Activated T-cell treated with anti-CD3 and anti-CD28 coated beads, Interleukin-2, amount 50 U/mL, for 72 hours (primary cell): ENCODE measurements at regions not wholly inside any gene's neighbourhood (a gene's known extent, or its start where the extent isn't known, plus 50 kb on each side); places are given as distances from the start of the nearest gene placed in this dataset.

Experiments
- ATAC-seq, 2 donors: fragments of 150-1000 bp; cut with Tn5 transposase; replicated peaks in 1 of 2; 2 replicates each; pipeline ENCODE4 v1.10.0; 2021; ENCODE audit warnings: moderate library complexity in 2 of 2, mild to moderate bottlenecking in 1 of 2
- DNase-seq, 2 donors: peaks; one replicate each; pipeline ENCODE4 v3.0.0; 2021 to 2022; ENCODE audit warnings: mixed read lengths in 1 of 2
- H3K27ac Mint-ChIP-seq: one replicate; pipeline ENCODE4 v1.8.0; 2022; ENCODE audit warnings: mild to moderate bottlenecking, moderate library complexity, mixed read lengths
- H3K27me3 Mint-ChIP-seq: one replicate; pipeline ENCODE4 v1.8.0; 2022; ENCODE audit warnings: low read depth, mixed read lengths
- H3K36me3 Mint-ChIP-seq, 2 donors: one replicate each; pipeline ENCODE4 v1.8.0; 2022; ENCODE audit warnings: mixed read lengths in 2 of 2, mild to moderate bottlenecking in 1 of 2; ENCODE audit not compliant: insufficient read depth in 2 of 2
- H3K4me1 Mint-ChIP-seq: one replicate; pipeline ENCODE4 v1.8.0; 2022; ENCODE audit warnings: low read depth, mixed read lengths
- H3K4me3 Mint-ChIP-seq, 2 donors: one replicate each; pipeline ENCODE4 v1.8.0; 2022; ENCODE audit warnings: mild to moderate bottlenecking in 2 of 2, mixed read lengths in 2 of 2, moderate library complexity in 2 of 2
- H3K9me3 Mint-ChIP-seq, 2 donors: one replicate each; pipeline ENCODE4 v1.8.0; 2022; ENCODE audit warnings: mixed read lengths in 2 of 2

GRCh38 chr19:30648866-30649862, 277.0 kb downstream of the ZNF536 start:
- DNase-seq (no peak), ATAC-seq (no peak)
- H3K27ac Mint-ChIP-seq, result no peak overlapping the region
- no peaks in the 10 kb centered on the region for H3K4me1 Mint-ChIP-seq
- no peaks in the 10 kb centered on the region for H3K9me3 Mint-ChIP-seq
- no peaks in the 10 kb centered on the region for H3K36me3 Mint-ChIP-seq
- H3K27me3 Mint-ChIP-seq, result peaks cover 26% of the 10 kb centered on the region
- no peak overlapping the region for H3K4me3 Mint-ChIP-seq

DNA sequence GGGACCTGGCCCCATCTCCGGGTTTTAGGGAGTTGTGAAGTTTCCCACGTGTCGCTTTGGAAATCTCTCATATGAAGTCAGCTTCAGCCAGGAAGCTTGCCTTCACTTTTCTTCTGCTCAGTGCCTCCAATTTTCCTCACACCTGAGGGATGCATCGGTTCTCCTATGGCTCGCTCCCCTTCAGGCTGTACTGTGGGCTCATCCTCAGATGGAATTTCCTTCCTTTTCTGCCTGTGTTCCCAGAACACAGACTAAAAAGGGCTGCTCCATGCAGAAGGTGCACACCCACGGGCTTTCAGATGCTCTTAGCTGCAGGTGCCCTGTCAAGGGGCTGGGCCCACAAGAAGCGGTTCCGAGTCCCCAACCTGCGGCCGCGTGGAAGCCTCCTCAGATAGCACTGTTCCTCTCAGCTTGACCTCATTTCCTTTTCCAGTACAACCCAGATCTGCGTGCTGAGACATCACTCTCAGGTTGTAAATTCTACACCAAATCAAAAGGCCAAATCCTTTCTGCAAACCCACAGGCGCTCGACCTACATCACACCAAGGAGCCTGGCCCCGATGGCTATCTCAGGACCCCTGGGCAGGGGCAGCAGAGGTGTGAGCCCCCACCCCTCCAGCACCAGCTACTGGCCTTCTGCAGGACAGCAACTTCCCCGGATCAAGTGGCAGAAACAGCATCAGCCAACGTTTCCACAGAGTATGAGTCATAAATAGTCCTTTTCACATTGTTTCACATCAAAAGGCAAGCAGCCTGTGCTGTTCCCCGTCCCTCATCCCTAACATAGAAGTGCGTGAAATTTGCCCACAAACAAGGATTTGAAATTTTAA, 275.9 kb downstream of the ZNF536 start:
- no peak overlapping the region for H3K4me3 Mint-ChIP-seq
- ATAC-seq (no peak), DNase-seq (no peak)
- H3K4me1 Mint-ChIP-seq, result no peaks in the 10 kb centered on the region
- H3K27me3 Mint-ChIP-seq, result peaks cover 26% of the 10 kb centered on the region
- H3K9me3 Mint-ChIP-seq, result no peaks in the 10 kb centered on the region
- no peaks in the 10 kb centered on the region for H3K36me3 Mint-ChIP-seq
- no peak overlapping the region for H3K27ac Mint-ChIP-seq

DNA sequence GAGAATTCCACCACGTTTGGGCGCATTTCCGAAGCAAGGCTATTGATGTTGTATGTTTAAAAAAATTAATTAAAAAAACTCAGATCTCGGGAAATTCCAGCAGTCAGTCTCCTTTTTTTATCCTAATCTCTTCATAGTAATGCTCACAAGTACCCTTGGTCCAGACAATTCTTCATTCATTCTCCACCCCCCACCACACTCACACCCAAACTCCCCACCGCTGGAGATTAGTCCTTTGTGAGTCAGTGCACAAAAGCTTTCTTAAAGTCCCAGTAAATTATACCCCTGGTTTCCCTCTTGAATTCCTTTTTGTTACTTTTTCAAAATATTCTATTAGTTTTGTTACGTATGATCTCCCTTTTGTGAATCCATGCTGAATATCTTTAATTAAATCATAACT, 274.6 kb downstream of the ZNF536 start:
- DNase-seq (no peak), ATAC-seq (no peak)
- H3K4me1 Mint-ChIP-seq, result no peaks in the 10 kb centered on the region
- peaks cover 26% of the 10 kb centered on the region for H3K27me3 Mint-ChIP-seq
- H3K9me3 Mint-ChIP-seq, result no peaks in the 10 kb centered on the region
- H3K4me3 Mint-ChIP-seq, result no peak overlapping the region
- no peaks in the 10 kb centered on the region for H3K36me3 Mint-ChIP-seq
- H3K27ac Mint-ChIP-seq, result no peak overlapping the region

DNA sequence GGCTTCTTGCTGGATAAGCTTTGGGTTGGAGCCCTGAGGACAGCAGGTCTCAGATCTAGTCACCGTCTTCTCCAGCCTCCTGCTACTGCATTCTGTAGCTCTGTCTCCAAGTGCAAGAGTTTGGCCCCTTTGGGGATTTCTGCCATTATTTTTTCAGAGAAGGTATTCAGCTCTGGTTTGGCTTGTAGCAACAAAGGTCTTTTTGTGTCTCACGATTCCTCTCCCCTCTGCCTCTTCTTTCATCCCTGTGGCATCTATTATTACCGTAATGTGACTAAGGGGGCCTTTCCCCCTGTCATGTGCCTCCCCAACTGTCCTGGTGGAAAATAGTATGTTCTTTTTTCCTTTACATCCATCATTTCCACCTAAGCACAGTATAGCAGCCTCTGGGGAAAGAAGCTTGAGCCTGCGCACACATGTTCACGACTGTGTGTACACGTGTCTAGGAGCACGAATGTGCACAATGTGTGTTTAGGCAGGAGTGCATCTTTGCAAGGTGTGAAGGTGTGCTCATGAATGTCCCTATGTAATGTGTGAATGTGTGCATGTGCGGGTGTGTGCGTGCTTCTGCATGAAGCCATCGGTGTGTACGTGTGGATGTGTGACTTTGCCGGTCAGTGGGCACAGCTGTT, 273.9 kb downstream of the ZNF536 start:
- Mint-ChIP-seq H3K9me3 (no peaks in the 10 kb centered on the region), H3K27me3 (peaks cover 26% of the 10 kb centered on the region), H3K4me1 (no peaks in the 10 kb centered on the region), H3K27ac (no peak overlapping the region), H3K36me3 (no peaks in the 10 kb centered on the region), H3K4me3 (no peak overlapping the region)
- ATAC-seq (no peak), DNase-seq (no peak)

DNA sequence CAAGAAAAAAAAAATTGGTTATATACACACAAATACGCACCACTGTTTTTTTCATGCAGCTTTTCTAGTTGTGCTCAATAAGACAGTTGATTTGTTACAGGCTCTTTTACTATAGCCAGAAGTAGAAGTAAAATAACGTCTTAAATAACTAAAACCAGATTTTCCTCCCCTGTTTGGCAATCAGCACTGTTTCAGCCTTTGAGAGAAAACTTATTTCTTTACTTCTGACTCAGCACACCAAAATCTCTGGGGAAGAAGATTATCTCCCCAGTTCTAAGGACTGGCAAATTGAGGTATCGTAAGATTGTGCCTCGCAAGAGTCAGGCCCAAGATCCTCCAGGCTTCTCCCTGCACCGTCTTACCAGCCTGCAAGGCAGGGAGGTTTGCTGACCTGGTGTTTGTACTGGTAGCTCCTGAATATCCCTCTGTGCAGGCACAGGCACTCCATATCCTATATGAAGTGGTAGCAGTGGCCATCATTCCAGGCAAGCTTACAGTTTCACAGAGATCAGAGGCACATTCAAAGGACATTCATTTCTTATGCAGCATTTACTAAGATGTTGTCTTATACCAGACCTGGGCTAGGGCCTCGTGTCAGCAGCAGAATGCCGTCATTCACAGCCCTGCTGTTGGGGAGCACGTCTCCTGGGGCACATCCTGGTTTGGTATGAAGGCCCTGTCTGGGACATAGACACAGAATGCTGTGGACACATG, 268.2 kb downstream of the ZNF536 start:
- Mint-ChIP-seq H3K9me3 (peaks cover 0 to 2% of the 10 kb centered on the region in 2 donors), H3K27me3 (no peaks in the 10 kb centered on the region), H3K4me1 (no peaks in the 10 kb centered on the region), H3K4me3 (no peak overlapping the region), H3K27ac (no peak overlapping the region), H3K36me3 (no peaks in the 10 kb centered on the region)
- no peak for DNase-seq
- ATAC-seq, result no peak

DNA sequence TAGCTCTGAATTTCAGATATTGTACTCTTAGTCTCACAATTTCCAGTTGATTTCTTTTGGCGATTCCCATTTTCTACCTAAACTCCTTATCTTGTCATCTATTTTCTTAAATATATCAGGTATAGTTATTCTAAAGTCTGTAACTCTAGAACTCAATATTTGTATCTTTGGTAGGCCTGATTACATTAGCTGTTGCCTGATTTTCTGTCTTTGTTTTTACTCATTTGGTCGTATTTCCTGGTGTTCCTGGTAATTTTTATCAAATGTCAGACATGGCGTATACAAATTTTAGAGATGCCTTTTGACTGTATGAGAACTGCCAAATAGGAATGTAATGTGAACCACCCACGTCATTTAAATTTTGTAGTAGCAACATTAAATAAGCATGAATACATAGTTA, 266.7 kb downstream of the ZNF536 start:
- H3K27me3 Mint-ChIP-seq, result no peaks in the 10 kb centered on the region
- H3K9me3 Mint-ChIP-seq, result peaks cover 0 to 2% of the 10 kb centered on the region in 2 donors
- no peaks in the 10 kb centered on the region for H3K4me1 Mint-ChIP-seq
- H3K27ac Mint-ChIP-seq, result no peak overlapping the region
- no peak for ATAC-seq
- no peak for DNase-seq
- H3K4me3 Mint-ChIP-seq, result no peak overlapping the region
- H3K36me3 Mint-ChIP-seq, result no peaks in the 10 kb centered on the region

DNA sequence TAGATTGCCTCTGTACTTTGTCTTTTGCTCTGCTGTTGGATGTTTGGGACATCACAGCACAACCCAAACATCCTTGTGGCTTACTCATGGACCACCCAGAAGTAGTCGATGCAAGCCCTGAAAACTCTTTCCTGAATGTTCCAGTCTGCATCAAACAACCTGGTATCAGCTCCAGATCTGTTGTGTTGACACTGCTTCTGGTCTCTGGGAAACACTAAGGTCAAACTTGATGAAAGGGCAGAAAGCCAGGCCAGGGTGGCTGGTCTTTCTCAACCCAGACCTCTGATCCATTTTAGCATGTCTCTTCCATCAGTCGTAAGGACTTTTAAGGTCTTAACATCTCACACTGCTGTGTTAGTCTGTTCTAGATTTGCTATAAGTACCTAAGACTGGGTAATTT, 265.7 kb downstream of the ZNF536 start:
- Mint-ChIP-seq H3K4me3 (no peak overlapping the region), H3K27me3 (no peaks in the 10 kb centered on the region), H3K4me1 (no peaks in the 10 kb centered on the region), H3K9me3 (peaks cover 0 to 2% of the 10 kb centered on the region in 2 donors), H3K27ac (no peak overlapping the region), H3K36me3 (no peaks in the 10 kb centered on the region)
- no peak for ATAC-seq
- no peak for DNase-seq

DNA sequence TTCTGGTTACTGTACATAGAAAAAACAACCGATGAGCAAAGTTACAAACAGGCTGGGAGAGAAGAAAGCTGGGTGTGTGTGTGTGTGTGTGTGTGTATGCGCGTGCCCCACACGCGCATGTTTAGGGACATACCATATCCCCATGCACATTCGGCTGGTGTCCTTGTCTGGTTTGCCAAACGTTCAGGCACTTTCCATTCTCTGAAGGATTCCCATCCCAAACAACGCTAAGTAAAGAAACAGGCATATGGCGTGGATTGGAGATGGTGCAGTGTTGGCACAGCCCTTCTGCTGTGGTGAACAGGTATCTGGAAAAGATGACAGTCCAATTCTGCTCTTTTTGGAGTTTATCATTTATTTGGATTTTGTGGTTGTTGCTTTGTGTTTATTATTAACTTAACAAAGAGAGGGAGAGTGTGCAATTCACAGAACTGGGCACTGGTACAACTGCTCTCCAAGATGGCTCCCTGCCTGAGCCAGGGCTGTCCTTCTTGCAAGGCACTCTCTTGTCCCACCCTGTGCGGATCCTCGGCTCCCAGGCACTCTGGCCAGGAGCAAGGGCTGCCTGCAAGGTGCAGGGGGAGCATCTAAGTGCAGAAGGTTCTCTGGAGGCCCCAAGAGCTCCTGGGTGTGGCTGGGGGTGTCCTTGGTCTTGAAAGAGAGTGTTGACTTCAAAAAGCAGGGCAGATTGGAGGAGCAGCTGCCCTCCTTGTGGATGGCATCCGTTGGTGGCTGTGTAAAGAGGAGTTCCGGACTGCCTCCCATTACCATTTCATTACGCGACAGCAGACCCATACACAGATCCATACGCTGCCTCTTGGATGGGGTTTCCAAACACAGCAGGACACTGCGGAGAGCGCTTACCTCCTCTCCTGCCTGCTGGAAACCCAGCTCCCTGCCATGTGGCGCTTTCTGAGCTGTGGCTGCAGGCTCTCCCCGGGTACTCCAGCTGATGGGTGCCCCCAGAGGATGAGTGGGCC, 263.1 kb downstream of the ZNF536 start:
- H3K4me1 Mint-ChIP-seq, result no peaks in the 10 kb centered on the region
- H3K9me3 Mint-ChIP-seq, result peaks cover 0 to 2% of the 10 kb centered on the region in 2 donors
- no peak overlapping the region for H3K4me3 Mint-ChIP-seq
- no peaks in the 10 kb centered on the region for H3K36me3 Mint-ChIP-seq
- no peaks in the 10 kb centered on the region for H3K27me3 Mint-ChIP-seq
- DNase-seq, result no peak
- ATAC-seq, result no peak
- H3K27ac Mint-ChIP-seq, result no peak overlapping the region

DNA sequence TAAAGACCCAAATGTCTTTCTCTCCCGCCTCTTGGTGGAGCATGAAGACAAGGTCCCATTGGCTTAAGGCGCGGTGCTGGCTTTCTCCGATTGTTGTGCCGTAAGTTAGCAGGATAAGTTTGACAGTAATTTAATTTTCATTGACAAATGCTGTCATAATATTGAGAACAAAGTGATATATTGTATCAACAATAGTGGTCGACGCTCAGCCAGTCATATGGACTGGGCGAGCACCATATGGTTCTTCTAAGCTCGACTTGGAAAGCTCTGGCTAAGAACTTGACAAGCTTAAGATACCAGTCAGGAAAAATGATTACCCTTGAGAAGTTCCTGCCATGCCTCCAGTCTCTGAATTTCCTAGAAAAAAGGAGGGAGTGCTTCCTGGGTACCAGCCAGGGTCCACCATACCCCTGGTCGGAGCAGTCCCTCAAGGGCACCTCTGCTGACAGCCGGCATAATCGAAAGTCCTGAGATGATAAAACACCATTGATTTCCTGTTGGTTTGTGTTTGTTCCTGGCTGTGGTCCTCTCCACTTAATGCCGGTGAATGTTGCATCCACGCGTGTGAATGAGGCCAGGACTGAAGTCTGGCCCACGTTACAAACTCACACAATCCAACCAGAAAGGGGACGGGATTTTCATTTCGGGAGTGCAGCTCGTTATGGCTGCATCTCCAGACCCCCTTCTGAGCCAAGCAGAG, 262.1 kb downstream of the ZNF536 start:
- Mint-ChIP-seq H3K4me1 (no peaks in the 10 kb centered on the region), H3K4me3 (no peak overlapping the region), H3K36me3 (no peaks in the 10 kb centered on the region), H3K9me3 (peaks cover 0 to 2% of the 10 kb centered on the region in 2 donors), H3K27me3 (no peaks in the 10 kb centered on the region), H3K27ac (no peak overlapping the region)
- DNase-seq (no peak), ATAC-seq (no peak)

GRCh38 chr19:30631033-30631370, 258.8 kb downstream of the ZNF536 start:
- DNase-seq (no peak), ATAC-seq (no peak)
- H3K27me3 Mint-ChIP-seq, result no peaks in the 10 kb centered on the region
- H3K4me3 Mint-ChIP-seq, result no peak overlapping the region
- H3K27ac Mint-ChIP-seq, result no peak overlapping the region
- H3K9me3 Mint-ChIP-seq, result no peaks in the 10 kb centered on the region
- H3K36me3 Mint-ChIP-seq, result no peaks in the 10 kb centered on the region
- no peaks in the 10 kb centered on the region for H3K4me1 Mint-ChIP-seq

DNA sequence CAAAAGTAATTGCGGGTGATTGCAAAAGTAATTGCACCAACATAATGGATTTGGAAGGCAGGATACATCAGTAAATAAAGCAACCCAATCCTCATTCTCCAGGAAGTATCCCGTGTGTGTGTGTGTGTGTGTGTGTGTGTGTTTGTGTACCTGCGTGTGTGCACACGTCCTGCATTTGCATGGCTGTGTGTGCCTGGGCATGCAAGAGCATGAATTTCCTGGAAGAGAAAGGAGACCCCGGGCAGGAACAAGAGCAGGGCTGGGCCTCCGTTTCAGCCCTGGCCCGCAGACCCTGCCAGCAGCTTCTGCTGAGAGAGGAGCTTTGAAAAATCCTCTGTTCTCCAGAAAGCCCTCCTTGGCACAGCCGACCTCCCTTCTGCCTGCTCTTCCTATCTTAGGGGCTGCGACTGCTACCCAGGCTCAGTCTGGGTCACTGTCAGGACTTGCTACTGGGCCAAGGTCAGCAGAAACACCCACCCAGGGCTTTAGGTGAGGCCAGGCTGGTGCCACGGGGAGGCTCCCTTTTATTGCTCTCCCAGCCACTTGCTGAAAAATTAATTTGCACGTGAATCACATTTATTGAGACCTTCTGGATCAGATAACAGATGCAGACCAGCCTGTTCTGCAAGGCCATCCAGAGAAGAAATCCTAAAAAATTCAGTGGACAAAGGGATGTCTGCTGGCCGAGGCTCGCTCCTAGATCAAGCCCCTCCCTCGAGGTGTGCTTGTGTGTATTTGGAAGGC, 258.3 kb downstream of the ZNF536 start:
- no peak overlapping the region for H3K4me3 Mint-ChIP-seq
- H3K9me3 Mint-ChIP-seq, result no peaks in the 10 kb centered on the region
- no peaks in the 10 kb centered on the region for H3K27me3 Mint-ChIP-seq
- H3K36me3 Mint-ChIP-seq, result no peaks in the 10 kb centered on the region
- DNase-seq (no peak), ATAC-seq (no peak)
- no peaks in the 10 kb centered on the region for H3K4me1 Mint-ChIP-seq
- H3K27ac Mint-ChIP-seq, result no peak overlapping the region
